ENCODE measurements at regions not wholly inside any gene's neighbourhood (a gene's known extent, or its start where the extent isn't known, plus 50 kb on each side); places are given as distances from the start of the nearest gene placed in this dataset.

DNA sequence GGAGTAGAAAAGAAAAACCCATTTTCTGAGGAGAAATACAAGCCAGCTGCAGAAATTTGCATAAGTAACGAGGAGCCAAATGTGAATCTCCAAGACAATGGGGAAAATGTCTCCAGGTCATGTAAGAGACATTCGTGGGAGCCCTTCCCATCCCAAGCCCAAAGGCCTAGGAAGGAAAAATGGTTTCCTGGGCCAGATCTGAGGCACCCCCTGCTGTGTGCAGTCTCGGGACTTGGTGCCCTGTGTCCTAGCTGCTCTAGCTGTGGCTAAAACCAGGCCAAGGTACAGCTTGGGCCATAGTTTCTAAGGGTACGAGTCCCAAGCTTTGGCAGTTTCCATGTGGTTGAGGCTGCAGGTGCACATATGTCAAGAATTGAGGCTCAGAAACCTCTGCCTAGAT, 444.9 kb downstream of the PCDH20 start:
- TF ChIP-seq POLR2AphosphoS5 (IDR thresholded peaks at IDR 0.05) (no peak), POLR2A (IDR thresholded peaks at IDR 0.05) (no peak)
- TF ChIP-seq, protein P1, sequence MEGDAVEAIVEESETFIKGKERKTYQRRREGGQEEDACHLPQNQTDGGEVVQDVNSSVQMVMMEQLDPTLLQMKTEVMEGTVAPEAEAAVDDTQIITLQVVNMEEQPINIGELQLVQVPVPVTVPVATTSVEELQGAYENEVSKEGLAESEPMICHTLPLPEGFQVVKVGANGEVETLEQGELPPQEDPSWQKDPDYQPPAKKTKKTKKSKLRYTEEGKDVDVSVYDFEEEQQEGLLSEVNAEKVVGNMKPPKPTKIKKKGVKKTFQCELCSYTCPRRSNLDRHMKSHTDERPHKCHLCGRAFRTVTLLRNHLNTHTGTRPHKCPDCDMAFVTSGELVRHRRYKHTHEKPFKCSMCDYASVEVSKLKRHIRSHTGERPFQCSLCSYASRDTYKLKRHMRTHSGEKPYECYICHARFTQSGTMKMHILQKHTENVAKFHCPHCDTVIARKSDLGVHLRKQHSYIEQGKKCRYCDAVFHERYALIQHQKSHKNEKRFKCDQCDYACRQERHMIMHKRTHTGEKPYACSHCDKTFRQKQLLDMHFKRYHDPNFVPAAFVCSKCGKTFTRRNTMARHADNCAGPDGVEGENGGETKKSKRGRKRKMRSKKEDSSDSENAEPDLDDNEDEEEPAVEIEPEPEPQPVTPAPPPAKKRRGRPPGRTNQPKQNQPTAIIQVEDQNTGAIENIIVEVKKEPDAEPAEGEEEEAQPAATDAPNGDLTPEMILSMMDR (IDR thresholded peaks at IDR 0.05): no peak
